Uterus (tissue), 3 donors: ENCODE measurements at regions not wholly inside any gene's neighbourhood (a gene's known extent, or its start where the extent isn't known, plus 50 kb on each side); places are given as distances from the start of the nearest gene placed in this dataset.

Experiments used
- DNase-seq, 2 donors: peaks; one replicate each; pipeline ENCODE4 v3.0.0-alpha.2; 2019 to 2020
- H3K27ac ChIP-seq, 2 donors: fragments of 200-600 bp; sonication (generic); 1 replicate in 1 of 2; 2 replicates in 1 of 2; pipeline ENCODE4 v1.5.1; 2016 to 2018
- H3K27me3 ChIP-seq, 2 donors: fragments of 200-600 bp; sonication (generic); one replicate each; pipeline ENCODE4 v1.5.1; 2018 to 2019; ENCODE audit warnings: control low read depth in 1 of 2
- H3K36me3 ChIP-seq, 2 donors: fragments of 200-600 bp; sonication (generic); one replicate each; pipeline ENCODE4 v1.5.1; 2019; ENCODE audit warnings: control low read depth in 1 of 2
- H3K4me1 ChIP-seq, 2 donors: fragments of 200-600 bp; sonication (generic); one replicate each; pipeline ENCODE4 v1.5.1; 2018 to 2019; ENCODE audit warnings: control low read depth in 1 of 2
- H3K4me3 ChIP-seq, 2 donors: fragments of 200-600 bp; sonication (generic); 1 replicate in 1 of 2; 2 replicates in 1 of 2; pipeline ENCODE4 v1.5.1; 2018 to 2019; ENCODE audit warnings: mild to moderate bottlenecking in 1 of 2
- H3K9me3 ChIP-seq, 2 donors: fragments of 200-600 bp; sonication (generic); one replicate each; pipeline ENCODE4 v1.5.1; 2019; ENCODE audit warnings: control low read depth in 1 of 2
- CTCF ChIP-seq, 4 experiments: fragments of 200-600 bp in 2 of 4; fragments of 450-650 bp in 2 of 4; sonication (generic) in 2 of 4; IDR thresholded peaks; one replicate each; pipeline ENCODE4 v1.5.1; 2016 to 2019; ENCODE audit warnings: antibody characterized with exemption in 4 of 4, mild to moderate bottlenecking in 2 of 4, moderate library complexity in 1 of 4
- POLR2A ChIP-seq, 2 donors: fragments of 450-650 bp; IDR thresholded peaks; one replicate each; pipeline ENCODE4 v1.6.1; 2016; ENCODE audit warnings: antibody characterized with exemption in 2 of 2, mild to moderate bottlenecking in 1 of 2, moderate library complexity in 1 of 2
- intact Hi-C: fragments of 100-400 bp; cut with DNase I; formaldehyde crosslinking; loops from one replicate; pipeline ENCODE4 v1.15.1; 2023; ENCODE audit warnings: low total_unique reads
- donor health status: DM: yes; HTN: yes; CAD: no.

DNA sequence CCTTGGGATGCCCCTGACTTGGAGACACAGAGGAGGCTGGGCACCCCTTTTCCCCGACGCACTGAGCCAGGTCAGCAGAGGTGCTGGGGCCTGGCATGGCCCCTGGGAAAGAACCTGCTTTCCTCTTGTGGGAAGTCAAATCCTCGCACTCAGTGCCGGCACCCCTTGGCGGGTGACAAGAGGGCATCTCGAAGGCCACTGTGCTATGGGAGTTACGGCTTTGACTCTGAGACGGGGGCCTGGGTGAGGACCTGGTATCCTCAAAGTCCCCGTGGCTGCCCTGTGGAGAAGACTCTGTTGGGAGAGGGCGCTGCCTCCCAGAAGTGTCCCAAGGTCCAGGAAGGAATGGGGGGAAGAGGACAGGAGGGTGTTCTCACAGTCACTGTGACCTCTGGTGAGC lies 117.0 kb downstream of the METRNL start:
- Histone ChIP-seq H3K9me3 (no peaks in the 10 kb centered on the region), H3K4me3 (no peak overlapping the region), H3K36me3 (no peaks in the 10 kb centered on the region), H3K27me3 (no peaks in the 10 kb centered on the region), H3K4me1 (peaks cover 0 to 2% of the 10 kb centered on the region in 2 donors), H3K27ac (no peak overlapping the region)
- no peak for TF ChIP-seq CTCF (IDR thresholded peaks at IDR 0.05)
- TF ChIP-seq POLR2A (IDR thresholded peaks at IDR 0.05) = no peak
- no peak for DNase-seq
- intact Hi-C loops = no loop called here

DNA sequence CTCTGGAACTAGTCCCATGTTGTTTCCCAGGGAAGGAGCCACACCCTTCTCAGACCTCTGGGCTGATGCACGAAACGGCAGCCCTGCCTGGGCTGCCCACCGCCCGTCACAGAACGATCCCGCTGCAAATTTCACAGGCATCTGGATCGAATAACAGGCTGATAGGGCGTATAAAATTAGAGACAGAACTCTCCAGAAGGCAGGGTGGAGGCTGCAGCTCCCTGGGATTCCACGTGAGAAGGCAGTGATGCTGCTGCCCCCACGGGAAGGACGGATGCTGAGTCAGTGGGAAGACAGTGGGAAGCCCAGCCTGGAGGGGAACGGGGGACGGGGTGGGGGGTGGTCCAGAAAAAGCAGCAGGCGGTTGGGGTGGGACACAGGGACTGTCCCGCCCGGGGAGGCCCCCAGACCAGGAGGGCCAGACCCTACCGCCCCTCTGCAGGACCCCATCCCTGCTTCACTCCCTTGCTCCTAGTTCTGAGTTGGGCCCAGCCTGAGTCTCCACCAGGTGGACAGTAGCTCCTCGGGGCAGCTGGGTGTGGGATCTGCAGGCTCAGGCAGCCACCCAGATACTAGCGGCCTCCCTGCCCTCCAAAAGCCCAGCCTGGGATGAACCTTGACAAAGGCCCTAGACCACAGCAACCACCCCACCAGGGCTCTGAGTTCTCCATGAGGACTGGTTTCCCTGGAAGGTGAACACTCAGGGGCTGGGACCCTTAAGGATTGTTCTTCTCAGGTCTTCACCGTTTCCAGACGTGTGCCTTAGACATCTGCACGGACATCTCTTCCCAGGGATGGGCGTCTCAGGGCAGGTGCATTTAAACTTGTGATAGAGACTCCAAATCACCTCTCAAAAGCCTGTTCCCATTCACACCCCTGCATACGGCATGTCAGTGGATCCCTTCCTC lies 117.8 kb downstream of the METRNL start:
- intact Hi-C loops = no loop called here
- no peak overlapping the region for H3K27ac ChIP-seq
- H3K4me1 ChIP-seq = peaks cover 0 to 2% of the 10 kb centered on the region in 2 donors

DNA sequence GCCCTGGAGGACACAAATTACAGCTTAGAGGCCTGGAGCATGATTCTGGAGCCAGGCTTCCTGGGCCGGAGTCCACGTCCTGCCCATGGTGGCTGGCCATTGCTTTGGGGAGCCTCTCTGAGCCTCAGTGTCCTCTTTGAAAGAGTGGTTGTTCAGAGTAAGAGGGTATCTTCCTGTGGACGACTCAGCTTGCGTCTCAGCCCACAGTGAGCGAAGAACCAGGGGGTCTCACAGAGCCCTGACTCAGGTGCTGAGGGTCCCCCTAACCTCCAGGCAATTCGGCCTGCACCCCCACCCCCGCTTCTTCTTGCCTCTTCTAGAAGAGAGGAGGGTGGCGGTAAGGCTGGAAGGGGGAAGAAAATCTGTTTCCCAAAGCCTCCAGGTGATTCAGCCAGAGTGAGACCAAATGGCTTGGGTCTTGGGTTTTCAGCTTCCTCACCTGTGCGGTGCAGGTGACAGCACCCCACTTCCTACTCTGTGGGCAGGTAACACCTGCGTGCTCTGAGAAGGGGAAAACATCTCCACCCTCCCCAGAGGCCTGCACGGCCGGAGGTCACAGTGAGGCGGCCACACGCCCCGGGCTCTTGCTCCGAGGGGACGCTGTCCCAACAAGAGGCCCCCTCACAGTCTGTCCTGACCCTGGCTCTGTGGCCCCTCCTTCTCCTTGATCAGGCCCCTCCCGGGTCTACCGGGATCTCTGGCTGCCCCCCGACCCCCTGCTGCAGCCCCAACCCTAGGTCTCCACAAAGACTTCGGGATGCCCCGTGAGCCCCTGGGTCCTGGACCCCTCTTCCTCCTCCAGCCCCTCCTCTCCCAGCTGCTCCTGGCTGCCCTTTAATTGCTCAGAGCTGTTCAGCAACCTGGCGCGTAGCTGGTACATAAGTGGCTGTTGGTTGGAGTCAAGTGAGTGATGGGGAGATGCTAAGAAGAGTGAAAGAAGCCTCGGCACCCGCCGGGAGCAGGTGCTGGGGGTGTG lies 119.2 kb downstream of the METRNL start:
- peaks cover 0 to 7% of the 10 kb centered on the region in 2 donors for H3K4me1 ChIP-seq
- H3K9me3 ChIP-seq = no peaks in the 10 kb centered on the region
- peak overlapping the region in 1 of 2 donors; percentile 45 for H3K27ac ChIP-seq
- intact Hi-C loops = no loop called here
- no peaks in the 10 kb centered on the region for H3K27me3 ChIP-seq
- H3K36me3 ChIP-seq = no peaks in the 10 kb centered on the region
- no peak for DNase-seq
- no peak overlapping the region for H3K4me3 ChIP-seq
- no peak for TF ChIP-seq CTCF (IDR thresholded peaks at IDR 0.05)
- no peak for TF ChIP-seq POLR2A (IDR thresholded peaks at IDR 0.05)

More for the DNA sequence above, 117.8 kb downstream of the METRNL start:
- H3K4me3 ChIP-seq = no peak overlapping the region
- H3K9me3 ChIP-seq = no peaks in the 10 kb centered on the region
- peak in 1 of 2 donors; percentile 13 for TF ChIP-seq POLR2A (IDR thresholded peaks at IDR 0.05)
- no peak for TF ChIP-seq CTCF (IDR thresholded peaks at IDR 0.05)
- no peaks in the 10 kb centered on the region for H3K27me3 ChIP-seq
- DNase-seq = no peak
- H3K36me3 ChIP-seq = no peaks in the 10 kb centered on the region

DNA sequence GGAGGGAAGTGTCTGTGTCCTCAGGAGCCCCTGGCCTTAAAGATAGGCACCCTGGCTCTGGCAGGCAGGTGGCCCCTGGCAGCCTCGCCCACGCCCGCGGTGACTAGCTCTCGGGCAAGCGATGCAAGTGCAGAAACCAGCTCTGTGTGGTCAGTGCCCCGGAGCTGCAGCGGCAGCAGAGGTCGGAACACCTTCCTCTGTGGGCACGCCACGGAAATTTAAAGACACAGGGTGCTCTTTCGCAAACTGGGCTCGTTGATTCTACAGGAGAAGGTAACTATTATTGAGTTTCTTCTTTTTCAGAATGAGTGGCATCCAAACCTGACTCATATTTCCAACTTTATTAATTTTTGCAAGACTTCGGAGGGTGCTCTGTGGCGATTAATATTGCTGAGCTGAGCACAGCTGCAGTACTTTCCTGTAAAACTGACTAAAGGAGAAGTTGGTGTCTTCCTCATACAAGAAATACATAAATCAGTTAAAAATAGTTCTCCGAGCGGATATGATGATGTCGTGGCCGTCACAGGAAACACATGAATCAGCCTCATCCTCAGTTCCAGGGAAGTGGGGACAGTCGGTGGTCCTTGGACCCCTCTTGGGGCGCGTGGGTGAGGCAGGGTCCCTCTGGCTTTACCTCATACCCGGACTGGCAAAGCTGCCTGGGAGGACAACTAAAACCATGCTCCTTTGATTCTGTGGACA lies 120.2 kb downstream of the METRNL start:
- no peak for TF ChIP-seq CTCF (IDR thresholded peaks at IDR 0.05)
- no peak for TF ChIP-seq POLR2A (IDR thresholded peaks at IDR 0.05)
- no peaks in the 10 kb centered on the region for H3K27me3 ChIP-seq
- peaks cover 0 to 11% of the 10 kb centered on the region in 2 donors for H3K4me1 ChIP-seq
- H3K36me3 ChIP-seq = no peaks in the 10 kb centered on the region
- peak overlapping the region; percentile 24 to 61 for H3K27ac ChIP-seq
- peak in 1 of 2 donors; percentile 23 for DNase-seq
- no peaks in the 10 kb centered on the region for H3K9me3 ChIP-seq
- no peak overlapping the region for H3K4me3 ChIP-seq
- intact Hi-C loops = no loop called here
